Mesothelial cell of epicardium (in vitro differentiated cells): ENCODE measurements at regions not wholly inside any gene's neighbourhood (a gene's known extent, or its start where the extent isn't known, plus 50 kb on each side); places are given as distances from the start of the nearest gene placed in this dataset.

Source experiments
- DNase-seq, 2 experiments: peaks; one replicate each; pipeline ENCODE4 v3.0.0; 2021; ENCODE audit warnings: low spot score in 2 of 2; ENCODE audit not compliant: unreplicated experiment in 2 of 2
- H3K27ac Mint-ChIP-seq: 2 replicates; pipeline ENCODE4 v1.8.0; 2021; ENCODE audit warnings: mixed read lengths
- H3K27me3 Mint-ChIP-seq: 2 replicates; pipeline ENCODE4 v1.8.0; 2021; ENCODE audit warnings: low read depth, mixed read lengths
- H3K36me3 Mint-ChIP-seq: 2 replicates; pipeline ENCODE4 v1.8.0; 2021; ENCODE audit warnings: mixed read lengths
- H3K4me1 Mint-ChIP-seq: 2 replicates; pipeline ENCODE4 v1.8.0; 2021; ENCODE audit warnings: mixed read lengths
- H3K4me3 Mint-ChIP-seq: 2 replicates; pipeline ENCODE4 v1.8.0; 2021; ENCODE audit warnings: mild to moderate bottlenecking, moderate library complexity, mixed read lengths
- H3K9me3 Mint-ChIP-seq: 2 replicates; pipeline ENCODE4 v1.8.0; 2021; ENCODE audit warnings: mixed read lengths
- TF ChIP-seq, protein P1 (sequence below): fragments of 200-600 bp; sonication (generic); IDR thresholded peaks from one replicate; pipeline ENCODE4 v1.5.0; 2021; ENCODE audit warnings: antibody characterized with exemption; ENCODE audit not compliant: unreplicated experiment

DNA sequence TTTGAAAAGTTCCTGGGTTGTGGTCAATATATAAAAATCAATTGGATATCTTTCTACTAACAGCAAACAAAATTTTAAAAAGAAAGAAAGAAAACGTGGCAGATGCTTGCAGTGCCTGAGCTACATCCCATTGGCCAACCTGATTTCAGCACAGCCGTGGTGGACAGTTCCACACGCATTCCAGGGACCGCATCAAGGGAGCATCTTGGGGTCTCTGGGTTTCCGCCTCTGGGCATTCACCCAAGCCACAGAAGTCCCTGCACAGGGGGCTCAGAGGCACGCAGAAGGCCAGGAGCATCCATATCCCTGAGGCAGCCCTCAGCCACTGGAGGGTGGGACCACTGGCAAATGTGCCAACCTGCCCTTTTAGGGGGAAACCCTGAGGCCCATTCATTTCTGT lies 254.5 kb upstream of the RNF32 start:
- peak in 1 of 2 experiments; percentile 53 for DNase-seq
- H3K27me3 Mint-ChIP-seq, result no peaks in the 10 kb centered on the region
- H3K4me1 Mint-ChIP-seq, result no peaks in the 10 kb centered on the region
- no peaks in the 10 kb centered on the region for H3K36me3 Mint-ChIP-seq
- H3K9me3 Mint-ChIP-seq, result no peaks in the 10 kb centered on the region
- no peak overlapping the region for H3K27ac Mint-ChIP-seq
- H3K4me3 Mint-ChIP-seq, result no peak overlapping the region
- TF ChIP-seq, protein P1, sequence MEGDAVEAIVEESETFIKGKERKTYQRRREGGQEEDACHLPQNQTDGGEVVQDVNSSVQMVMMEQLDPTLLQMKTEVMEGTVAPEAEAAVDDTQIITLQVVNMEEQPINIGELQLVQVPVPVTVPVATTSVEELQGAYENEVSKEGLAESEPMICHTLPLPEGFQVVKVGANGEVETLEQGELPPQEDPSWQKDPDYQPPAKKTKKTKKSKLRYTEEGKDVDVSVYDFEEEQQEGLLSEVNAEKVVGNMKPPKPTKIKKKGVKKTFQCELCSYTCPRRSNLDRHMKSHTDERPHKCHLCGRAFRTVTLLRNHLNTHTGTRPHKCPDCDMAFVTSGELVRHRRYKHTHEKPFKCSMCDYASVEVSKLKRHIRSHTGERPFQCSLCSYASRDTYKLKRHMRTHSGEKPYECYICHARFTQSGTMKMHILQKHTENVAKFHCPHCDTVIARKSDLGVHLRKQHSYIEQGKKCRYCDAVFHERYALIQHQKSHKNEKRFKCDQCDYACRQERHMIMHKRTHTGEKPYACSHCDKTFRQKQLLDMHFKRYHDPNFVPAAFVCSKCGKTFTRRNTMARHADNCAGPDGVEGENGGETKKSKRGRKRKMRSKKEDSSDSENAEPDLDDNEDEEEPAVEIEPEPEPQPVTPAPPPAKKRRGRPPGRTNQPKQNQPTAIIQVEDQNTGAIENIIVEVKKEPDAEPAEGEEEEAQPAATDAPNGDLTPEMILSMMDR, result no peak

DNA sequence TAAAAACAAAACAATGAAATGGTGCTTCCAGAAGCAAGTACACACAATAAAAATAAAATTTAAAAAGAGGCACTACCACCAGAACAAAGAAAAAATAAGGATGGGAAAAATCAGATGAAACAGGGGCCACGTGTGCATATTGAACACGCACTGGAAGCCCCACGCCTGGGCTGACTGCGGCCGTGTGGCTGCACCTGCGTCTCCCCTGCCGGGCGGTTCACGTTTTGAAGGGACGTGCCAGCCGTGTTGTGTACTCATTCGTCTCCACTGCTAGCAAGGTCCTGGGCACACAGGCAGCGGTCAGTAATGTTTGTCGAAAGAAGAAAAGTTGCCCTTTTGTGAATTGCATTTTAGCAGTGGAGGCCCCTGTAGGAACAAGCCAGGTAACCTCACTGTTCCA lies 255.9 kb upstream of the RNF32 start:
- H3K4me1 Mint-ChIP-seq, result no peaks in the 10 kb centered on the region
- TF ChIP-seq, protein P1, result no peak

DNA sequence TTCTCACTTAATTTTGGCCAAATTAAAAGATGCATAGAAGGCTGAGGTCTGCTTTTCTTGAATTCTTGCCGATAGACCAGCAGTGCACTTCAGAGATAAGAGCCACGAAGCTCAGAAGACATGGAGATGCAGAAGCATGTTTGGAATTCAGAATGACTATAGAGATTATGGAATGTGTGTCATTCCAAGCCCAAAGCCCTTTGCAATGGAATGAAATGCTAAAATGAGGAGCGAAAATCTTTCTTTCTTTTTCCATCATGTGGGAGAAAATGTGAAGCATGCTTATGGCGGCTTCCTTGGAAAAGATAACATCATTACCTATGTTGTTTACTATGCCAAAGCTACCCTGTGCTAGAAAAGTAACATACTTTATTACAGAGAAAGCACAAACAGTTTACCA lies 257.0 kb upstream of the RNF32 start:
- no peaks in the 10 kb centered on the region for H3K36me3 Mint-ChIP-seq
- H3K27me3 Mint-ChIP-seq, result no peaks in the 10 kb centered on the region
- no peaks in the 10 kb centered on the region for H3K4me1 Mint-ChIP-seq
- H3K9me3 Mint-ChIP-seq, result no peaks in the 10 kb centered on the region
- TF ChIP-seq, protein P1, result no peak
- DNase-seq, result no peak
- H3K4me3 Mint-ChIP-seq, result no peak overlapping the region
- H3K27ac Mint-ChIP-seq, result no peak overlapping the region

More for the DNA sequence above, 255.9 kb upstream of the RNF32 start:
- Mint-ChIP-seq H3K27ac (no peak overlapping the region), H3K36me3 (no peaks in the 10 kb centered on the region), H3K4me3 (no peak overlapping the region), H3K9me3 (no peaks in the 10 kb centered on the region), H3K27me3 (no peaks in the 10 kb centered on the region)
- no peak for DNase-seq

DNA sequence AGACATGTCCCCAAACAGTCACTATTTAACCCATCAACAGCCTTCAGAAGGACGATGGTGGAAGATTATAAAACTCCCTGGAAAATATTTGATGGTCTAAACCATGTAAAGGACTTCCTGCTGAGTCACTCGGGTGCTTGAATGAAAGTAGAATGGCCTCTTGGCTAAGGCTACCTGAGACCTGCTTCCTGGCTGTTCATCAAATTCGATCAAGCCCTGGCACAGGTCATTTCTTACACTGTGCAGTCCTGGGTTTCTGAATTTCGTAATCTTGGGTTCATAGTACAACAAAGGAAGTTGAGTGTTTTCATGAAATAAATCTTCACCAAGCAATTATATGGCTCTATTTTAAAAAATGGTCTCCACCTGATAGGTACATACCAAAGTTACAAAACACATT lies 260.3 kb upstream of the RNF32 start:
- H3K27ac Mint-ChIP-seq, result no peak overlapping the region
- H3K4me3 Mint-ChIP-seq, result no peak overlapping the region
- H3K9me3 Mint-ChIP-seq, result no peaks in the 10 kb centered on the region
- no peaks in the 10 kb centered on the region for H3K27me3 Mint-ChIP-seq
- no peak for DNase-seq
- H3K4me1 Mint-ChIP-seq, result no peaks in the 10 kb centered on the region
- no peaks in the 10 kb centered on the region for H3K36me3 Mint-ChIP-seq
- TF ChIP-seq, protein P1, result no peak

DNA sequence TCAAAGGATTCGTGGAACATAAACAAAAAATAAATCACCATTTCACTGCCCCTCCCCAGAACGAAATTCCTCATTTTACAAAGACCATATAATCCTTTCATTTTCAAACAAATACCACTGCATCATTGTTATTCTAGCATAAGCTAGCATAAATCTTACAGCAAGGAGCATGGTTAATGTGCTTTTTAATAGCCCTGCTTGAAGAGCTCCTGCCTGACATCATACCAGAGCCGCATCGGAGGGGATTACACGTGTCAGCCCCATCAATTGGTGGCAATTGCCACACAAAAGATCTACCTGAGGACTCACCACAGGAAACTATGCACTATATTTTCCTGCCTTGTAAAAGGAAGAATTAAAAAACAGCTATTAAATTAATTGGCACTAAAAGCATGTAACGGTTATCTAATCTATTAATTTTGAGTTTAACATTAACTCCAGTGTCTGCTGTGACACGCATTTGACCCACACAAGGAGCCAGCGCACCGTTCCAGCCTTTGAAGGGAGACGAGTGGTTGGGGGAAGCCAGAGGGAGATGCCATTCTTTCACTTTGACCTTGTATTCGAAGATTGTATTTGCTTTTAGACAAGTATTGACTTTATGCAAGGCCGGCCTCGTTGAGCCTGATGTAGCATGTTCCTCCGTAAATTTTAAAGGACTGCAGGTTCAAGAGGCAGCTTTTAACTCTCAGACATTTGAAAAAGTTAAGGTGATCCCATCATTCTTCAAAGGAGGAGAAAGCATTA lies 261.1 kb upstream of the RNF32 start:
- no peak for DNase-seq
- H3K4me3 Mint-ChIP-seq, result no peak overlapping the region
- no peak overlapping the region for H3K27ac Mint-ChIP-seq
- H3K36me3 Mint-ChIP-seq, result no peaks in the 10 kb centered on the region
- H3K4me1 Mint-ChIP-seq, result no peaks in the 10 kb centered on the region
- TF ChIP-seq, protein P1, result no peak
- H3K9me3 Mint-ChIP-seq, result no peaks in the 10 kb centered on the region
- no peaks in the 10 kb centered on the region for H3K27me3 Mint-ChIP-seq
